Osteoblast (primary cell): ENCODE measurements at regions not wholly inside any gene's neighbourhood (a gene's known extent, or its start where the extent isn't known, plus 50 kb on each side); places are given as distances from the start of the nearest gene placed in this dataset.

Experiments used
- DNase-seq: peaks from one replicate; pipeline ENCODE4 v3.0.0; 2011; ENCODE audit warnings: low spot score, mixed read lengths; ENCODE audit not compliant: insufficient read length; ENCODE audit errors: missing footprints
- H2AFZ ChIP-seq: 2 replicates; pipeline ENCODE4 v1.6.0; 2011; ENCODE audit warnings: mild to moderate bottlenecking, low read length
- H3K27ac ChIP-seq: 2 replicates; pipeline ENCODE4 v1.5.1; 2011; ENCODE audit warnings: mild to moderate bottlenecking, low read depth, low read length, moderate library complexity
- H3K27me3 ChIP-seq: 2 replicates; pipeline ENCODE4 v1.6.0; 2012; ENCODE audit warnings: mild to moderate bottlenecking, control low read depth, inconsistent platforms, low read length, moderate library complexity; ENCODE audit not compliant: insufficient read depth
- H3K36me3 ChIP-seq: 2 replicates; pipeline ENCODE4 v1.5.1; 2011; ENCODE audit warnings: mild to moderate bottlenecking, low read length, control low read depth, moderate library complexity; ENCODE audit not compliant: insufficient read depth
- H3K4me1 ChIP-seq: 2 replicates; pipeline ENCODE4 v1.5.1; 2011; ENCODE audit warnings: mild to moderate bottlenecking, low read length, control low read depth, moderate library complexity; ENCODE audit not compliant: insufficient read depth
- H3K4me2 ChIP-seq: 2 replicates; pipeline ENCODE4 v1.6.0; 2011; ENCODE audit warnings: mild to moderate bottlenecking, low read length; ENCODE audit not compliant: insufficient read depth
- H3K4me3 ChIP-seq: fragments of 200-600 bp; sonication (generic); 3 replicates; pipeline ENCODE4 v1.5.1; 2012; ENCODE audit warnings: mild to moderate bottlenecking, low read length, inconsistent platforms; ENCODE audit not compliant: insufficient read depth
- H3K79me2 ChIP-seq: 2 replicates; pipeline ENCODE4 v1.6.0; 2012; ENCODE audit warnings: mild to moderate bottlenecking, low read length, control low read depth, inconsistent platforms; ENCODE audit not compliant: insufficient read depth
- H3K9me3 ChIP-seq: 2 replicates; pipeline ENCODE4 v1.5.1; 2011; ENCODE audit warnings: low read depth, low read length, control low read depth
- H4K20me1 ChIP-seq: 2 replicates; pipeline ENCODE4 v1.6.0; 2012; ENCODE audit warnings: mild to moderate bottlenecking, low read length, control low read depth; ENCODE audit not compliant: insufficient read depth
- TF ChIP-seq, protein P1 (sequence below): IDR thresholded peaks from 2 replicates; pipeline ENCODE4 v1.5.1; 2011; ENCODE audit warnings: mild to moderate bottlenecking, low read depth, low read length, moderate library complexity; ENCODE audit errors: extremely low read depth

DNA sequence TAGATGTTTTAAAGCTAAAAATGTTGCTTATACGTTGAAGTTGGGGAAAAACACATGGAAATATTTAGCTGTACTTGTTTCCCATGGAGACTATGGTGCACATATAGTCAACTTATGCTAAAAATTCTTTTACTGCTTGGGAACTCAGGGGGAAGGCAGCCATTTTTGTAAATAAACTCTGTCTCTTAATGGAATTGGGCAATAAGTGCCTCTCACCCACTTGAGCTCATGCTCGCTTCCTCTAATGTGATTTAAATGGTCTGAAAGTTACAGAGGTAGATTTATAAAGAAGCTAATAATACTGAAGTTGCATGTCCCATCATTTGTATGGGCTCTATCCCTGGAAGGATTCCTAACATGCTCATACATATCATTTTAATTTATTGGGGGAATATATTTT, 523.8 kb downstream of the RASEF start:
- no peak overlapping the region for H3K27ac ChIP-seq
- no peaks in the 10 kb centered on the region for H3K9me3 ChIP-seq
- H4K20me1 ChIP-seq, result no peaks in the 10 kb centered on the region
- H3K79me2 ChIP-seq, result no peaks in the 10 kb centered on the region
- TF ChIP-seq, protein P1, sequence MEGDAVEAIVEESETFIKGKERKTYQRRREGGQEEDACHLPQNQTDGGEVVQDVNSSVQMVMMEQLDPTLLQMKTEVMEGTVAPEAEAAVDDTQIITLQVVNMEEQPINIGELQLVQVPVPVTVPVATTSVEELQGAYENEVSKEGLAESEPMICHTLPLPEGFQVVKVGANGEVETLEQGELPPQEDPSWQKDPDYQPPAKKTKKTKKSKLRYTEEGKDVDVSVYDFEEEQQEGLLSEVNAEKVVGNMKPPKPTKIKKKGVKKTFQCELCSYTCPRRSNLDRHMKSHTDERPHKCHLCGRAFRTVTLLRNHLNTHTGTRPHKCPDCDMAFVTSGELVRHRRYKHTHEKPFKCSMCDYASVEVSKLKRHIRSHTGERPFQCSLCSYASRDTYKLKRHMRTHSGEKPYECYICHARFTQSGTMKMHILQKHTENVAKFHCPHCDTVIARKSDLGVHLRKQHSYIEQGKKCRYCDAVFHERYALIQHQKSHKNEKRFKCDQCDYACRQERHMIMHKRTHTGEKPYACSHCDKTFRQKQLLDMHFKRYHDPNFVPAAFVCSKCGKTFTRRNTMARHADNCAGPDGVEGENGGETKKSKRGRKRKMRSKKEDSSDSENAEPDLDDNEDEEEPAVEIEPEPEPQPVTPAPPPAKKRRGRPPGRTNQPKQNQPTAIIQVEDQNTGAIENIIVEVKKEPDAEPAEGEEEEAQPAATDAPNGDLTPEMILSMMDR, result no peak
- no peak overlapping the region for H3K4me3 ChIP-seq
- no peaks in the 10 kb centered on the region for H3K4me1 ChIP-seq
- H3K36me3 ChIP-seq, result no peaks in the 10 kb centered on the region
- H3K27me3 ChIP-seq, result no peaks in the 10 kb centered on the region
- no peak overlapping the region for H2AFZ ChIP-seq
- DNase-seq, result no peak
- H3K4me2 ChIP-seq, result no peak overlapping the region

DNA sequence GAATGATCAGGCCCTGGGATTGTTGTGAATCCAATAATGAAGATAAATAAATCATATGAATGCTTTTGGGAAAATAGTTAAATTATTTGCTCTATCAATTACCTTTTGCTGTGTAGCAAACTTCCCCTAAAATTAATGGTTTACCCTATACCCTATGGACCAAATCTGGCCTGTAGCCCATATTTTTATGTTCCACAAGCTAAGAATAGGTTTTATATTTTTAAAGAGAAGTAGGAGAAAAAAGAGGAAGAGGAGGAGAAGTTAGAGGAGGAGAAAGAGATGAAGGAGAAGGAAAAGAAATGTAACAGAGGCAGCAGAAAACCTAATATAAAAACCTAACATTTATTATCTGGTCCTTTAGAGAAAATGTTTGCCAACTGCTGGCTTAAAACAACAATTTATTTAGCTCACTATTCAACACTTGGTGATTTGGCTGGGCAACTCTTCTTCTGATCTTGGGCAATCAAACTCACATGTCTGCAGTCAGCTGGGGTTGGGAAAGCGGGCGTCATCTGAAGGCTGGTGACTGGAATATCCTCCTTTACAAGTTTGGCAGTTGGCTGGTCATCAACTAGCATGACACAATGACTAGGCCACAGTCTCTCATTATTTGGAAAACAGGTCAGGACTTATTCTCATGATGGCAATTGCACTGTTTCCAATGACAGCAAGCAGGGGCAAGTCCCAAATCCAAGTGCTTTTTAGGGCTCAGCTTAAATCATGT, 522.9 kb downstream of the RASEF start:
- no peaks in the 10 kb centered on the region for H3K4me1 ChIP-seq
- H3K4me3 ChIP-seq, result no peak overlapping the region
- H3K4me2 ChIP-seq, result no peak overlapping the region
- TF ChIP-seq, protein P1, result no peak
- H3K36me3 ChIP-seq, result no peaks in the 10 kb centered on the region
- no peaks in the 10 kb centered on the region for H3K9me3 ChIP-seq
- DNase-seq, result no peak
- H3K79me2 ChIP-seq, result no peaks in the 10 kb centered on the region
- no peak overlapping the region for H2AFZ ChIP-seq
- no peaks in the 10 kb centered on the region for H3K27me3 ChIP-seq
- H3K27ac ChIP-seq, result no peak overlapping the region
- H4K20me1 ChIP-seq, result no peaks in the 10 kb centered on the region

DNA sequence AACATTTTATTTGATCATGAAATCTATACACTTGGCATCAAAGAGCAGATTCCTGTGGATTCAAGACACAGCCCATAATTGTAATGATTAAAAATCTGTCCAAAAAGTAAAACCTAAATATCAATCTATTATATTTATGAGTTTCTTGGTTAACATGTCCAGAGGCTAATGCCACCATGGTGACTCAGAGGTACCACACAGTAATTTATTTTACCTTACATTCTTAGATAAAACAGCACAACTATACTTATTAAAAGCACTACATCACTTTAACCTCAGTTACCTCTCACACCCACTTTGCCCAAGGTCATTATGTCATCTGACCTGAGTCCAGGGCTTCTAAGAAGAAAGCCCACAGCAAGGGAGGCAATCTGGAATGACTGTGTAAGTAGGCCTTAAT, 519.2 kb downstream of the RASEF start:
- no peaks in the 10 kb centered on the region for H4K20me1 ChIP-seq
- H3K4me3 ChIP-seq, result no peak overlapping the region
- no peaks in the 10 kb centered on the region for H3K27me3 ChIP-seq
- H3K9me3 ChIP-seq, result no peaks in the 10 kb centered on the region
- no peaks in the 10 kb centered on the region for H3K36me3 ChIP-seq
- TF ChIP-seq, protein P1, result no peak
- H3K4me1 ChIP-seq, result no peaks in the 10 kb centered on the region
- H3K27ac ChIP-seq, result no peak overlapping the region
- no peak overlapping the region for H3K4me2 ChIP-seq
- DNase-seq, result no peak
- H3K79me2 ChIP-seq, result no peaks in the 10 kb centered on the region
- H2AFZ ChIP-seq, result no peak overlapping the region

DNA sequence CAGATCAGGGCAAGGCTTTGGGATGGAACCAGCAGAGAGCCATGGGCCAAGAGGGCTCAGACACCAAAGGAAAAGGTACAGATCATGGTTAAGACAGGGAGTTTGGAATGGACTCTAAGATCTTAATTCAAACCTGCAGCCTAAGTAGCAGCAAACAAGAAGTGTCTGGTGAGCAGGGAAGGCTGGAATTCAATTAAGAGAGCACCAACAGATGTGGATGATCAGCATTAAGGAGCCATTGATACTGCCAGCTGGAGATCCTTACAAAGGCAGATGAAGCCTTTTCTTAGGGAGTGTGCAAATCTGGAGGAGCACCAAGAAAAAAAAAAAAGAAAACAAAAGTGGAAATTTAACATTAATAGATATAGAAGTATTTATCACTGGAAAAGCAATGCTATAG, 516.8 kb downstream of the RASEF start:
- H4K20me1 ChIP-seq, result no peaks in the 10 kb centered on the region
- no peaks in the 10 kb centered on the region for H3K79me2 ChIP-seq
- no peaks in the 10 kb centered on the region for H3K4me1 ChIP-seq
- no peak for DNase-seq
- H3K9me3 ChIP-seq, result no peaks in the 10 kb centered on the region
- TF ChIP-seq, protein P1, result no peak
- H2AFZ ChIP-seq, result no peak overlapping the region
- H3K4me2 ChIP-seq, result no peak overlapping the region
- H3K27me3 ChIP-seq, result no peaks in the 10 kb centered on the region
- H3K36me3 ChIP-seq, result no peaks in the 10 kb centered on the region
- H3K4me3 ChIP-seq, result no peak overlapping the region
- no peak overlapping the region for H3K27ac ChIP-seq
